H9 (cell line): ENCODE measurements at regions not wholly inside any gene's neighbourhood (a gene's known extent, or its start where the extent isn't known, plus 50 kb on each side); places are given as distances from the start of the nearest gene placed in this dataset.
A peak's percentile ranks its signal among the peaks of the same experiment; 100 is the strongest.

Experiments used
- DNase-seq: peaks from one replicate; pipeline ENCODE4 v3.0.0-alpha.2; 2017
- H2AFZ ChIP-seq: one replicate; pipeline ENCODE4 v1.6.1; 2013; ENCODE audit warnings: mild to moderate bottlenecking, low read length, control low read depth, moderate library complexity
- H2AK5ac ChIP-seq: 2 replicates; pipeline ENCODE4 v1.6.1; 2013; ENCODE audit warnings: low read length, control low read depth, mixed read lengths; ENCODE audit not compliant: insufficient read length
- H2BK120ac ChIP-seq: one replicate; pipeline ENCODE4 v1.6.1; 2013; ENCODE audit warnings: low read depth, mild to moderate bottlenecking, low read length, control low read depth, inconsistent platforms; ENCODE audit not compliant: poor library complexity, severe bottlenecking
- H2BK12ac ChIP-seq: 2 replicates; pipeline ENCODE4 v1.6.1; 2013; ENCODE audit warnings: low read length, control low read depth, mixed read lengths, low read depth; ENCODE audit not compliant: insufficient read length
- H2BK15ac ChIP-seq: 2 replicates; pipeline ENCODE4 v1.6.1; 2013; ENCODE audit warnings: low read depth, low read length, control low read depth
- H2BK20ac ChIP-seq: one replicate; pipeline ENCODE4 v1.6.1; 2013; ENCODE audit warnings: low read depth, mild to moderate bottlenecking, low read length, control low read depth, inconsistent platforms; ENCODE audit not compliant: poor library complexity, severe bottlenecking
- H2BK5ac ChIP-seq: 2 replicates; pipeline ENCODE4 v1.6.1; 2013; ENCODE audit warnings: low read length, control low read depth, mixed read lengths; ENCODE audit not compliant: insufficient read length
- H3K14ac ChIP-seq: 2 replicates; pipeline ENCODE4 v1.6.1; 2013; ENCODE audit warnings: low read length, control low read depth; ENCODE audit not compliant: insufficient read depth
- H3K18ac ChIP-seq: 2 replicates; pipeline ENCODE4 v1.6.1; 2013; ENCODE audit warnings: low read depth, mild to moderate bottlenecking, mixed read lengths, low read length, control low read depth; ENCODE audit not compliant: insufficient read length
- H3K23ac ChIP-seq: 2 replicates; pipeline ENCODE4 v1.6.1; 2013; ENCODE audit warnings: low read length, control low read depth, mixed read lengths, low read depth; ENCODE audit not compliant: insufficient read length
- H3K23me2 ChIP-seq: 2 replicates; pipeline ENCODE4 v1.6.1; 2013; ENCODE audit warnings: low read depth, mild to moderate bottlenecking, mixed read lengths, low read length, control low read depth; ENCODE audit not compliant: insufficient read length, poor library complexity, severe bottlenecking
- H3K27ac ChIP-seq: 2 replicates; pipeline ENCODE4 v1.5.1; 2013; ENCODE audit warnings: low read length, control low read depth, mixed read lengths, low read depth; ENCODE audit not compliant: insufficient read length
- H3K27me3 ChIP-seq: 2 replicates; pipeline ENCODE4 v1.6.1; 2013; ENCODE audit warnings: low read length, control low read depth, inconsistent platforms; ENCODE audit not compliant: insufficient read depth
- H3K4ac ChIP-seq: 2 replicates; pipeline ENCODE4 v1.6.1; 2013; ENCODE audit warnings: low read depth, mild to moderate bottlenecking, control low read depth, inconsistent platforms, low read length, moderate library complexity
- H3K4me1 ChIP-seq: 2 replicates; pipeline ENCODE4 v1.6.1; 2013; ENCODE audit warnings: low read length, control low read depth, inconsistent platforms; ENCODE audit not compliant: insufficient read depth
- H3K4me2 ChIP-seq: 2 replicates; pipeline ENCODE4 v1.6.1; 2013; ENCODE audit warnings: low read length, control low read depth, mixed read lengths; ENCODE audit not compliant: insufficient read length, insufficient read depth
- H3K56ac ChIP-seq: 2 replicates; pipeline ENCODE4 v1.6.1; 2013; ENCODE audit warnings: low read depth, mild to moderate bottlenecking, mixed read lengths, low read length, control low read depth; ENCODE audit not compliant: insufficient read length
- H3K79me1 ChIP-seq: 2 replicates; pipeline ENCODE4 v1.6.1; 2013; ENCODE audit warnings: low read depth, mild to moderate bottlenecking, moderate library complexity, low read length, control low read depth, inconsistent platforms; ENCODE audit not compliant: insufficient read depth, poor library complexity, severe bottlenecking
- H3K79me2 ChIP-seq: 2 replicates; pipeline ENCODE4 v1.6.1; 2013; ENCODE audit warnings: low read length, control low read depth, inconsistent platforms; ENCODE audit not compliant: insufficient read depth
- H3K9ac ChIP-seq: 2 replicates; pipeline ENCODE4 v1.6.1; 2013; ENCODE audit warnings: low read length, control low read depth, mixed read lengths; ENCODE audit not compliant: insufficient read length; ENCODE audit errors: extremely low read depth
- H3K9me3 ChIP-seq: one replicate; pipeline ENCODE4 v1.6.1; 2013; ENCODE audit warnings: low read depth, low read length, inconsistent platforms; ENCODE audit not compliant: control insufficient read depth
- H3T11ph ChIP-seq: one replicate; pipeline ENCODE4 v1.6.1; 2013; ENCODE audit warnings: mild to moderate bottlenecking, low read length, control low read depth, inconsistent platforms
- H4K20me1 ChIP-seq: one replicate; pipeline ENCODE4 v1.6.1; 2013; ENCODE audit not compliant: control insufficient read depth, insufficient read length, insufficient read depth
- H4K5ac ChIP-seq: 2 replicates; pipeline ENCODE4 v1.6.1; 2013; ENCODE audit warnings: low read depth, mild to moderate bottlenecking, mixed read lengths, low read length, control low read depth; ENCODE audit not compliant: insufficient read length
- H4K8ac ChIP-seq: replicated peaks from 2 replicates; pipeline ENCODE4 v1.6.1; 2013; ENCODE audit warnings: low read length, control low read depth, mixed read lengths, low read depth; ENCODE audit not compliant: insufficient read length
- H4K91ac ChIP-seq: 2 replicates; pipeline ENCODE4 v1.6.1; 2013; ENCODE audit warnings: low read depth, mild to moderate bottlenecking, moderate library complexity, mixed read lengths, low read length, control low read depth; ENCODE audit not compliant: insufficient read length
- H3K27ac Mint-ChIP-seq, 3 experiments: 2 replicates in 2 of 3; 3 replicates in 1 of 3; pipeline ENCODE4 v1.8.0; 2020 to 2021; ENCODE audit warnings: mixed read lengths in 3 of 3, mild to moderate bottlenecking in 1 of 3, moderate library complexity in 1 of 3
- H3K27me3 Mint-ChIP-seq: 2 replicates; pipeline ENCODE4 v1.8.0; 2021; ENCODE audit warnings: low read depth, mild to moderate bottlenecking, moderate library complexity, mixed read lengths
- H3K36me3 Mint-ChIP-seq, 3 experiments: 2 replicates in 2 of 3; 3 replicates in 1 of 3; pipeline ENCODE4 v1.8.0; 2020 to 2021; ENCODE audit warnings: low read depth in 3 of 3, mixed read lengths in 3 of 3; ENCODE audit not compliant: insufficient read depth in 1 of 3
- H3K4me1 Mint-ChIP-seq, 2 experiments: 2 replicates each; pipeline ENCODE4 v1.8.0; 2020; ENCODE audit warnings: mixed read lengths in 2 of 2
- H3K4me3 Mint-ChIP-seq, 2 experiments: 2 replicates in 1 of 2; 3 replicates in 1 of 2; pipeline ENCODE4 v1.8.0; 2020 to 2021; ENCODE audit warnings: mild to moderate bottlenecking in 2 of 2, mixed read lengths in 2 of 2, moderate library complexity in 1 of 2
- H3K9me3 Mint-ChIP-seq, 2 experiments: 2 replicates in 1 of 2; 3 replicates in 1 of 2; pipeline ENCODE4 v1.8.0; 2020; ENCODE audit warnings: mild to moderate bottlenecking in 2 of 2, mixed read lengths in 2 of 2, moderate library complexity in 1 of 2
- CTCF ChIP-seq: fragments of 200-600 bp; sonication (generic); conservative IDR thresholded peaks from 3 replicates; pipeline ENCODE4 v1.8.0; 2021; ENCODE audit warnings: antibody characterized with exemption, mild to moderate bottlenecking

DNA sequence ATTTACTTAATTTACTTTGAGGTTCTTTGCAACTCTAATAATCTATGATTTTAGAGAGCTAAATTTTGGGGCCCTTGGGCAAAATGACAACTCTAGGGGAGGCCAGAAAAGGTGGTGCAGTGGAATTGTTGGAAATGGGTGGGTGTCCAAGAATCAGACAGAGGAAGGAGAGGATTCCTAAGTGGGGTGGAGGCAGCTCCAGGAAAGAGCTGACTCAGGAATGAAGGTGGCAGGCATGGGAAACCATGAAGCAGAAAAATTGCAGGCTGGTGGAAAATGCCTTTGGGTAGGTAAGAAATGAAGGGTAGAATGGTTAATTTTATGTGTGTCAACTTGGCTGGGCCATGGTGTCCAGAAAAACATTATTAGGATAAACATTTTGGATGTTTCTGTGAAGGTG lies 248.5 kb upstream of the TUT7 start:
- H3K79me1 ChIP-seq = no peaks in the 10 kb centered on the region
- no peak overlapping the region for H3T11ph ChIP-seq
- no peak overlapping the region for H2BK20ac ChIP-seq
- no peak overlapping the region for H3K9ac ChIP-seq
- H2AK5ac ChIP-seq = no peak overlapping the region
- H4K20me1 ChIP-seq = no peaks in the 10 kb centered on the region
- no peaks in the 10 kb centered on the region for H3K9me3 ChIP-seq
- no peak overlapping the region for H3K14ac ChIP-seq
- no peaks in the 10 kb centered on the region for H3K9me3 Mint-ChIP-seq
- H3K4me1 ChIP-seq = peaks cover 3% of the 10 kb centered on the region; the same call in 1 of the 2 replicates
- no peaks in the 10 kb centered on the region for H3K79me2 ChIP-seq
- H3K4me3 Mint-ChIP-seq = no peak overlapping the region
- H3K27ac Mint-ChIP-seq = peak overlapping the region in 1 of 3 experiments; percentile 63; a peak in 1 of 7 replicates
- H3K27me3 Mint-ChIP-seq = peaks cover 8% of the 10 kb centered on the region
- H3K18ac ChIP-seq = no peak overlapping the region
- no peak overlapping the region for H2BK15ac ChIP-seq
- H3K23me2 ChIP-seq = no peaks in the 10 kb centered on the region
- no peak overlapping the region for H2BK5ac ChIP-seq
- no peak overlapping the region for H2AFZ ChIP-seq
- no peak overlapping the region for H3K56ac ChIP-seq
- no peak for TF ChIP-seq CTCF
- H2BK12ac ChIP-seq = no peak overlapping the region
- H3K27ac ChIP-seq = no peak overlapping the region
- H3K27me3 ChIP-seq = no peaks in the 10 kb centered on the region
- H4K91ac ChIP-seq = no peak overlapping the region
- no peak overlapping the region for H3K4me2 ChIP-seq
- no peaks in the 10 kb centered on the region for H3K36me3 Mint-ChIP-seq
- H3K4ac ChIP-seq = no peak overlapping the region
- no peak overlapping the region for H2BK120ac ChIP-seq
- DNase-seq = no peak
- peaks cover 41 to 64% of the 10 kb centered on the region in 2 experiments for H3K4me1 Mint-ChIP-seq
- H3K23ac ChIP-seq = no peak overlapping the region
- no peak overlapping the region for H4K5ac ChIP-seq
- no peak overlapping the region for H4K8ac ChIP-seq
